ENCODE measurements at regions not wholly inside any gene's neighbourhood (a gene's known extent, or its start where the extent isn't known, plus 50 kb on each side); places are given as distances from the start of the nearest gene placed in this dataset.

GRCh38 chr6:145529582-145529981, 205.7 kb downstream of the EPM2A start:
- Histone ChIP-seq H3K27ac (no peak overlapping the region), H3K36me3 (no peaks in the 10 kb centered on the region), H3K4me1 (no peaks in the 10 kb centered on the region), H3K4me3 (no peak overlapping the region), H3K27me3 (no peaks in the 10 kb centered on the region), H3K9me3 (no peaks in the 10 kb centered on the region)
- intact Hi-C loops (cut with DNase I), result no loop called here
- no peak for DNase-seq (ENCODE audit: extremely low spot score in 2 of 2)
- TF ChIP-seq POLR2AphosphoS5 (IDR thresholded peaks at IDR 0.05; ENCODE audit: insufficient read depth in 1 of 2, low read depth in 1 of 2) (no peak), POLR2A (IDR thresholded peaks at IDR 0.05) (no peak), CTCF (IDR thresholded peaks at IDR 0.05) (no peak)

- Histone ChIP-seq H3K4me1 (no peaks in the 10 kb centered on the region), H3K27ac (no peak overlapping the region), H3K4me3 (no peak overlapping the region), H3K9me3 (no peaks in the 10 kb centered on the region), H3K36me3 (no peaks in the 10 kb centered on the region), H3K27me3 (no peaks in the 10 kb centered on the region)
- no peak for DNase-seq (ENCODE audit: extremely low spot score in 2 of 2)
- intact Hi-C loops (cut with DNase I), result no loop called here
- TF ChIP-seq CTCF (IDR thresholded peaks at IDR 0.05), result no peak
- TF ChIP-seq POLR2AphosphoS5 (IDR thresholded peaks at IDR 0.05; ENCODE audit: insufficient read depth in 1 of 2, low read depth in 1 of 2), result no peak
- no peak for TF ChIP-seq POLR2A (IDR thresholded peaks at IDR 0.05)
Measured at GRCh38 chr6:145530454-145530853, 204.9 kb downstream of the EPM2A start.

GRCh38 chr6:145531032-145531431, 204.3 kb downstream of the EPM2A start:
- no peaks in the 10 kb centered on the region for H3K4me1 ChIP-seq
- intact Hi-C loops (cut with DNase I), result no loop called here
- no peaks in the 10 kb centered on the region for H3K27me3 ChIP-seq
- TF ChIP-seq POLR2A (IDR thresholded peaks at IDR 0.05) (no peak), CTCF (IDR thresholded peaks at IDR 0.05) (no peak), POLR2AphosphoS5 (IDR thresholded peaks at IDR 0.05; ENCODE audit: insufficient read depth in 1 of 2, low read depth in 1 of 2) (no peak)
- H3K36me3 ChIP-seq, result no peaks in the 10 kb centered on the region
- H3K9me3 ChIP-seq, result no peaks in the 10 kb centered on the region
- H3K4me3 ChIP-seq, result no peak overlapping the region
- no peak for DNase-seq (ENCODE audit: extremely low spot score in 2 of 2)
- H3K27ac ChIP-seq, result no peak overlapping the region

GRCh38 chr6:145531822-145532221, 203.5 kb downstream of the EPM2A start:
- H3K27ac ChIP-seq, result no peak overlapping the region
- intact Hi-C loops (cut with DNase I), result no loop called here
- no peaks in the 10 kb centered on the region for H3K36me3 ChIP-seq
- no peak overlapping the region for H3K4me3 ChIP-seq
- no peaks in the 10 kb centered on the region for H3K4me1 ChIP-seq
- TF ChIP-seq CTCF (IDR thresholded peaks at IDR 0.05) (no peak), POLR2A (IDR thresholded peaks at IDR 0.05) (no peak), POLR2AphosphoS5 (IDR thresholded peaks at IDR 0.05; ENCODE audit: insufficient read depth in 1 of 2, low read depth in 1 of 2) (no peak)
- no peak for DNase-seq (ENCODE audit: extremely low spot score in 2 of 2)
- H3K27me3 ChIP-seq, result no peaks in the 10 kb centered on the region
- H3K9me3 ChIP-seq, result no peaks in the 10 kb centered on the region

GRCh38 chr6:145532361-145532760, 203.0 kb downstream of the EPM2A start:
- DNase-seq (ENCODE audit: extremely low spot score in 2 of 2), result no peak
- Histone ChIP-seq H3K36me3 (no peaks in the 10 kb centered on the region), H3K27ac (no peak overlapping the region), H3K4me3 (no peak overlapping the region), H3K27me3 (no peaks in the 10 kb centered on the region), H3K9me3 (no peaks in the 10 kb centered on the region), H3K4me1 (no peaks in the 10 kb centered on the region)
- TF ChIP-seq POLR2A (IDR thresholded peaks at IDR 0.05), result no peak
- TF ChIP-seq CTCF (IDR thresholded peaks at IDR 0.05), result no peak
- no peak for TF ChIP-seq POLR2AphosphoS5 (IDR thresholded peaks at IDR 0.05; ENCODE audit: insufficient read depth in 1 of 2, low read depth in 1 of 2)
- intact Hi-C loops (cut with DNase I), result no loop called here

Data from vagina (tissue), 2 donors.